ENCODE measurements at regions not wholly inside any gene's neighbourhood (a gene's known extent, or its start where the extent isn't known, plus 50 kb on each side); places are given as distances from the start of the nearest gene placed in this dataset.

DNA sequence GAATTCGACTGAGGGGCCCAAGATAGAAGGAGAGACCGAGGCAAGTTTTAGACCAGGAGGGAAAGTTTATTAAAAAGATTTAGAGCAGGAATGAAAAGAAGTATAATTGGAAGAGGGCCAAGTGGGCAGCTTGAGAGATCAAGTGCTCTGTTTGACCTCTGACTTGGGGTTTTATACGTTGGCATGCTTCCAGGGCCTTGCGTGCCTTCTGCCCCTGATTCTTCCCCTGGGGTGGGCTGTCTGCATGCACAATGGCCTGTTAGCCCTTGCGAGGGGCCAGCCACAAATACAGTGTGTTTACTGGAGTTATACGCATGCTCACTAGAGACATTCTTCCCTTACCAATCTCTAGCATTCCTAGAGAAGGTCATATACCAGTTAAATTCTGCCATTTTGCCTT, 70.7 kb upstream of the LARS2 start:
- TF ChIP-seq, protein P1, sequence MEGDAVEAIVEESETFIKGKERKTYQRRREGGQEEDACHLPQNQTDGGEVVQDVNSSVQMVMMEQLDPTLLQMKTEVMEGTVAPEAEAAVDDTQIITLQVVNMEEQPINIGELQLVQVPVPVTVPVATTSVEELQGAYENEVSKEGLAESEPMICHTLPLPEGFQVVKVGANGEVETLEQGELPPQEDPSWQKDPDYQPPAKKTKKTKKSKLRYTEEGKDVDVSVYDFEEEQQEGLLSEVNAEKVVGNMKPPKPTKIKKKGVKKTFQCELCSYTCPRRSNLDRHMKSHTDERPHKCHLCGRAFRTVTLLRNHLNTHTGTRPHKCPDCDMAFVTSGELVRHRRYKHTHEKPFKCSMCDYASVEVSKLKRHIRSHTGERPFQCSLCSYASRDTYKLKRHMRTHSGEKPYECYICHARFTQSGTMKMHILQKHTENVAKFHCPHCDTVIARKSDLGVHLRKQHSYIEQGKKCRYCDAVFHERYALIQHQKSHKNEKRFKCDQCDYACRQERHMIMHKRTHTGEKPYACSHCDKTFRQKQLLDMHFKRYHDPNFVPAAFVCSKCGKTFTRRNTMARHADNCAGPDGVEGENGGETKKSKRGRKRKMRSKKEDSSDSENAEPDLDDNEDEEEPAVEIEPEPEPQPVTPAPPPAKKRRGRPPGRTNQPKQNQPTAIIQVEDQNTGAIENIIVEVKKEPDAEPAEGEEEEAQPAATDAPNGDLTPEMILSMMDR (IDR thresholded peaks at IDR 0.05; ENCODE audit: insufficient read depth, low read length): no peak
- no peak for TF ChIP-seq POLR2AphosphoS5 (IDR thresholded peaks at IDR 0.05; ENCODE audit: low read depth)
- TF ChIP-seq, protein P2, sequence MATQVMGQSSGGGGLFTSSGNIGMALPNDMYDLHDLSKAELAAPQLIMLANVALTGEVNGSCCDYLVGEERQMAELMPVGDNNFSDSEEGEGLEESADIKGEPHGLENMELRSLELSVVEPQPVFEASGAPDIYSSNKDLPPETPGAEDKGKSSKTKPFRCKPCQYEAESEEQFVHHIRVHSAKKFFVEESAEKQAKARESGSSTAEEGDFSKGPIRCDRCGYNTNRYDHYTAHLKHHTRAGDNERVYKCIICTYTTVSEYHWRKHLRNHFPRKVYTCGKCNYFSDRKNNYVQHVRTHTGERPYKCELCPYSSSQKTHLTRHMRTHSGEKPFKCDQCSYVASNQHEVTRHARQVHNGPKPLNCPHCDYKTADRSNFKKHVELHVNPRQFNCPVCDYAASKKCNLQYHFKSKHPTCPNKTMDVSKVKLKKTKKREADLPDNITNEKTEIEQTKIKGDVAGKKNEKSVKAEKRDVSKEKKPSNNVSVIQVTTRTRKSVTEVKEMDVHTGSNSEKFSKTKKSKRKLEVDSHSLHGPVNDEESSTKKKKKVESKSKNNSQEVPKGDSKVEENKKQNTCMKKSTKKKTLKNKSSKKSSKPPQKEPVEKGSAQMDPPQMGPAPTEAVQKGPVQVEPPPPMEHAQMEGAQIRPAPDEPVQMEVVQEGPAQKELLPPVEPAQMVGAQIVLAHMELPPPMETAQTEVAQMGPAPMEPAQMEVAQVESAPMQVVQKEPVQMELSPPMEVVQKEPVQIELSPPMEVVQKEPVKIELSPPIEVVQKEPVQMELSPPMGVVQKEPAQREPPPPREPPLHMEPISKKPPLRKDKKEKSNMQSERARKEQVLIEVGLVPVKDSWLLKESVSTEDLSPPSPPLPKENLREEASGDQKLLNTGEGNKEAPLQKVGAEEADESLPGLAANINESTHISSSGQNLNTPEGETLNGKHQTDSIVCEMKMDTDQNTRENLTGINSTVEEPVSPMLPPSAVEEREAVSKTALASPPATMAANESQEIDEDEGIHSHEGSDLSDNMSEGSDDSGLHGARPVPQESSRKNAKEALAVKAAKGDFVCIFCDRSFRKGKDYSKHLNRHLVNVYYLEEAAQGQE (IDR thresholded peaks at IDR 0.05; ENCODE audit: insufficient replicate concordance, low read depth): no peak
